ENCODE measurements at regions not wholly inside any gene's neighbourhood (a gene's known extent, or its start where the extent isn't known, plus 50 kb on each side); places are given as distances from the start of the nearest gene placed in this dataset.

GRCh38 chr2:161041356-161041755, 118.9 kb upstream of the TANK start:
- TF ChIP-seq POLR2AphosphoS5 (IDR thresholded peaks at IDR 0.05) (no peak), CTCF (IDR thresholded peaks at IDR 0.05) (no peak), POLR2A (IDR thresholded peaks at IDR 0.05) (no peak)
